ENCODE measurements at regions not wholly inside any gene's neighbourhood (a gene's known extent, or its start where the extent isn't known, plus 50 kb on each side); places are given as distances from the start of the nearest gene placed in this dataset.
"Not testable (repeated sequence)": the region's sequence is repeated elsewhere in the genome, so short reads cannot be mapped to it uniquely, and the experiment has no call there.

DNA sequence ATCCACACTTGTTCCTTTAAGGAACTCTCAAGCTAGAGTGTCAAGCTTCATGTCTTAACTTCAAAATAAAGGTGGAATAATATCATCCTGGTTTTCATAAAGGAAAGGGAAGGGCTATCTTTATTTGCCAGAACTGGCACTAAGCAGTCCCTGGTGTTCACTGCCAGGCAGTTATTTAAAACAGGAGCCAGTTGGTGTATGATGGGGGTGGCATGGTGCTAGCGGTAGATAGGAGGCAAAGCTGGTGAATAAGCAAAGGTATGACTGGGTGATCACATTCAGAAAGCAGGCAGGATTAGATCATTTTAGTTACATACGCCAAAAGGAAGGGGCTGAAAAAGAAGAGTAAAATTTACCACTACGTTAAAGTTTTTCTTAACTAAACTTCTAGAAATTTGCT lies 776.3 kb downstream of the BCL11A start:
- DNase-seq, result no peak

DNA sequence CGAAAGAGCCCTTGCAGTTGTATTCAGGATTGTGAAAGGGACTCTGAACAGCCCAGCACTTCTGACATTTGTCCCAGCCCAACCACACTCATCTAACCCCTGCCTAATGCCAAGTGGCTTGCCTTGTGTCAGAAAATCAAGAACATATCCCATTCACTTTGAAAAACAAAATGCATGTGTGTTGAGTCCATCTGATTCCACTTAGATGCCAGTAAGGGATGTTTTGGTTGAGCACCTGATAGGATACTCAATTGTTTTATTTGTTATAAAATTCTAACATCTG lies 776.8 kb downstream of the BCL11A start:
- DNase-seq, result no peak

DNA sequence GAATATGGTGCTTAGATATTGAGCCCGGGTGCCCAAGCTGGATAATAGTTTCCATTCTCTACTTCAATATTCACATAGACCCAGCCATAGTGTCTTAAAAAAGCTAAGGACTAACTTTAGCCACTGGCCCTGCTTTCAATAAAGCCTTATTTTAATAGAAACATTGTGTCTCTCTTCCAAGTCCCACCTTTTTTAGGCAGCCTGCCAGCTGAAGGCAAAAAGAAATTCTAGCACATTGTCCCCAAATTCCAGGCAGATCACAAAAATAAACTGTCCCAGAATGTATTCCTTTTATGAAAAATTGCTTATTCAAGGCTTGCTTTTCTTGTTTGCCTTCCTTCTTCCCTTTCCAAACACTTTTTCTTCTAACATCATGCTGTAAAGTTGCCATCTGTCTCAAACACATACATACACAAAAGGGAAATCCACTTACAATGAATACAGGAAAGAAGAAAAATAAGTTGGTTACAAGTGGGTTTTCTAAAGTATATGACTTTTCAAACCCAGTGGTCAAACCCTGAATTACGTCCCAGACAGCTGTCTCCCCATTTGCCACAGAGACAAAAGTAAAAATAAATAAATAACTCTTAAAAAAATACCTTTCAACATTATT lies 778.5 kb downstream of the BCL11A start:
- no peak for DNase-seq

DNA sequence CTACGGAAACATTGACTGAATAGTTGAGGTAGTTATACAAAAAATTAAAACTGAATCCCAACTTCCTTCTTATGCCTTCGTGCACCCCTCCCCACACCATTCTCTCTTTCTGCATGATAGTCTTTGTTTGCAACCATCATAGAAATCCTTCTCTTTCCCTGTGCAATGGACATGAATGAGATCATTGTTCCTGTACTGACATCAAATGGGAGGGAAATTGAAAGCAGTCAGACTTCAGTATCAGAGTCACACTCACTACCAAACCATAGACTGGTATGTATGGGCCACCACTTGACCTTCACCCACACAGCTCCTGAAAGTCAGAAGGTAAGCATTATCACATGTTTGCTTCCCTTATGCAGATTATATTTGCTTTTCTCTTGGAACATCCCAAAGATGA lies 782.8 kb downstream of the BCL11A start:
- DNase-seq, result no peak

DNA sequence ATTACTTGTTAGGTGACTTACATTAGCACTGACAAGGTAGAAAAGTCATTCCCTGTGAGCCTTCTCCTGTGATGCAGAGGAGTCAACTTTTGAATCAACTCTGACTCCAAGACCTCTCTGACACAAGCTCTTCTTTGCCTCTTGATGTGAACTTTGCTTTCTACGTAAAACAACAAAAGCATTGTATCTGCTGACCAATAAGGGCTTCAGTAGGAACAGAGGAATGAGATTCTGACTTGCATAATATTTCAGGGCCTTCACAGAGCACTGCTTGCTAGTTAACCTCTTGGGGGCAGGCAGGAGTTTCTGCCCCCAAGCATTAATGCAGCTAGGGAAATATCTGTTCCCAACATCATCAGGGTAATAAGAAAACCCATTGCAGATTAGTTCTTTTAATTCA lies 791.5 kb downstream of the BCL11A start:
- no peak for DNase-seq

DNA sequence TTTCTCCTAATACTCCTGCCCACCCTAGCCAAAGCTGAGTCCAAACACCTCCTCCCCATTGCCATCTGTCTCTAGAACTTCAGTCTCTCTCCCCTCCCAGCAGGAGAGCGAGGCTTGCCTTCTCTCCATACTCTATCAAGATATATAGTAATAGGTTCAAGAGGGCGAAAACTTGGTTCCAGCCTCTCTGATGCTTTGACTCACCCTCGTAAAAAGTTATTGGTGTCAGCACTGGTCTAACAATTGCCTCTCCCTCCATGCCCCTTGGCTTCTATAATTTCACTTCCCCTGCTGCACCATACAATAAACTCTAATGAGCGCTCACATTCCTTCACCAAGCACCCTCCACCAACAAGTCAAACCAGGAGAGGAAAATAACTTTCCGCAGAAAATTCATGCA lies 797.3 kb downstream of the BCL11A start:
- DNase-seq, result no peak

DNA sequence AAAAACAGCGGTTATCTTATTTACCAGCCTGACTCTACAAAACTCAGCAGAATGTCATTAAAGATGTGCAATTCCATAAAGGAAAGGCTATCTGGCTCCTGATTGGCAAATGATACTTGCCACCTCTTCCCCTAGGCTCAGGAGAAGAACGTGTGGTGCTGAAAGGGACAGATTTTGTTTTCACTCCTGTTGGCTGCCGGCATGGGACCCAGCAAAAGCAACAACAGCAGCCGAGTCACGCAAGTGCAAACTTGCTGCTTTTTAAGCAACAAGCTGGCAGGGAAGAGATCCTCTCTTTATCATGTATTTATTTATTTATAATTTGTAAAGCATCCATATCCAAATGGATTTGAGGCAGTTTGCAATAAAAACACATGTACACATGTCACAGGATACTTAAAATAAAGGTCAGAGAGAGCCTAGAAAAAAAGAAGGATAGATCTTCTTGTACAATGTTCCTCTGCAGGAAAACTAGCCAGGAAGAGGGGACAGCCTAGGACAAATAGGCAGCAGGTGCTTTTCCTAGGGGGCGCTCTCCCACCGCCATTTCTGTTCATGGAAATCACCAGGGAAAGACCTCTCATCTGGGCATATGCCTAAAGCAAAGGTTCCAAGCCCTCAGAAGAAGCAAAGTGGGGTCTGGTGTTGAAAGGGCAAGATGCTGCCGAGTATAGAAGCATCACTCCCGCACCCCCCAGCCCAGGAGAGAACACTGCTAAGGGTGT lies 799.3 kb downstream of the BCL11A start:
- no peak for DNase-seq

DNA sequence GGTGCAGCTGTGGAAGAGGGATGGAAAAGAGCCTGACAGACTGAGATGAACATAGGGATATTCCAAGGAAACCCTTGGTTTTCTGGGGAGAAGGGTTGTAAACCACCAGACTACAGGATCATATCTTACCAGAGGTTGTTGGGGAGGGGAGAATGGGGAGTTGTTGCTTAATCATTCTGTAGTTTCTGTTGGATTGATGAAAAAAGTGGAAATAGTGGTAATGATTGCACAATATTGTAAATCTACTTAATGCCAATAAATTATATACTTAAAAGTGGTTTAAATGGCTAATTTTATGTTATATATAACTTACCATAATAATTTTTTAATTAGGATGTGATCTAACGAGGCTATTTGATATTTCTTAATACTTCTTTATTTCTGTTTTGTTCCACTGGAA lies 800.9 kb downstream of the BCL11A start:
- no peak for DNase-seq

DNA sequence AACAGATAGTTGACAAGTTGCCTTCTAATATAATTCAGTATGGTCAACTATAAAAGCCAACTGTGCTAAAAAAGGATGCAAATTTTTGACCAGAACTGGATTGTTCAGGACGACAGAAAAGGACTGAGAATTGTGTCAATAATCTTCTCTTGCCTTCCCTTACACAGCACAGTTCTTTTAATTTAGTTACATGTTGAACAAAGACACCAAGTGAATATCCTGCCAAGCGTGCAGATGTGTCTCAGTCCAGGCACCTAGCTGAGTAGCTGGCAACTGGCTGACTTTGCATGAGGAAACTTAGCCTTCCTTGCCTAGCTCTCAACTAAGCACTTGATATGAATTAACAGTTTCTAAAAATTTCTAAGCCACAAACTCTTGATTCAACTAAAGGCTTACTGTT lies 801.4 kb downstream of the BCL11A start:
- DNase-seq, result no peak

DNA sequence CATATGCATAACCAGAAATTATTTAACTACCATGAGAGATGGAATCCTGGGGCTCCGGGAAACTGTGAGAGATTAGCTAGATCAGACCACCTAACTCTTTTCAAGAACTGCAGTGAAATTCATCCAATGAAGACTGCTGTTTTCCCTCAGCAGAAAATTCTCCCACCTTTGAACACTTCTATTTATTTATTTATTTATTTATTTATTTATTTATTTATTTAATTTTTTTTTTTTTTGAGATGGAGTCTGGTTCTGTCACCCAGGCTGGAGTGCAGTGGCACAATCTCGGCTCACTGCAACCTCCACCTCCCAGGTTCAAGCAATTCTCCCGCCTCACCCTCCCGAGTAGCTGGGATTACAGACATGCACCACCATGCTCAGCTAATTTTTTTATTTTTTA lies 802.2 kb downstream of the BCL11A start:
- not testable (repeated sequence) for DNase-seq

DNA sequence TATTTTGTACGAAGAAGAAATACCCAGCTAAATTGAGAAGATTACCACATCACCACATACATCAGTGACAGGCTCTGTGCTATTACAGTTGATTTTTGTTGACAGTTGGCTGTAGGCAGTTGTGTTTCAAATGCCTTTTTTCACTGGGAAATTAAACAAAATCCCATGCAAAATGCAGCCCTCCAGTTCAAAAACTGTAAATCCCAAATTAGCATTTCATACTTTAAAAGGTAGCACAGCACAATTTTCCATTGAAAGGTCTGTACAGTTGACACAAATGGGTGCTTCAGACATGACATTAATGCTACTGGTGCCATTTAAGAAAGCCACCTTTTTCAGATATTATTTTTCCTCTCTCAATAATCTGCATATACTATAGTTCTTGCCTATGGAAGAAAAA lies 807.2 kb downstream of the BCL11A start:
- no peak for DNase-seq

DNA sequence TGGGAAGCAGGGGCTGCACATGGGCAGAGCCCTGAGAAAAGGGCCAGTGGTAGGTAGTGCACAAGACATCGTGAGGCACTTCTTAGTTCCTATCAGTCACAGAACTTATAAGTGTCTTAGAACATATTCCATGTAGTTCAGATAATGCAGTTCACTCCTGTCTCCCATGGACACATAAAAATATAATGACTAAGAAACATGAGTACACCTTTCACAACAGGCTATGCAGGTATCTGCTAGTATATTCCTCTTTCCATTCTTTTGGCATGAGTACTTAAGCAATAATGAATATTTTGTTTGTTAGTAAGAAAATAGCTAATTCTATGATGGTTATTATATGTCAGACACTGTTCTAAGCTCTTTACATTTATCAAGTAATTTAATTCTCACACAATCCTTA lies 808.4 kb downstream of the BCL11A start:
- DNase-seq, result no peak

DNA sequence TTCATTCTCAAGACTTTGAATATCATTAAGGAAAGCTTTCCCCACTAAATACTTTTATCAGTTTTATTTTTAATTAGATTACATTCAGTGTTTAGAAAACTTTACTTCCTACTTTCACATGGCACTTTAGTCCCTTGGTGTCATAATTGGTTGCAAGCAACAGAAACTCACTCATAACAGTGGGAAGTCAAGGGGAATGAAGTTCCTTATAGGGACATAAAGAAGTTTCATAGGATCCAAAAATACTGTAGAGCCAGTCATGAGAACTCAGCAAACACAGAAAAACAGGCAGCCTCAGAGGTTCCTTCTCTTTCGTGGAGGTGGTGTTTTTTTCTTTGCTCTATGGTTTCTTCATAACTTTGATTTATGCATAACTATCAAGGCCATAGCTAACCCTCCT lies 809.0 kb downstream of the BCL11A start:
- no peak for DNase-seq

DNA sequence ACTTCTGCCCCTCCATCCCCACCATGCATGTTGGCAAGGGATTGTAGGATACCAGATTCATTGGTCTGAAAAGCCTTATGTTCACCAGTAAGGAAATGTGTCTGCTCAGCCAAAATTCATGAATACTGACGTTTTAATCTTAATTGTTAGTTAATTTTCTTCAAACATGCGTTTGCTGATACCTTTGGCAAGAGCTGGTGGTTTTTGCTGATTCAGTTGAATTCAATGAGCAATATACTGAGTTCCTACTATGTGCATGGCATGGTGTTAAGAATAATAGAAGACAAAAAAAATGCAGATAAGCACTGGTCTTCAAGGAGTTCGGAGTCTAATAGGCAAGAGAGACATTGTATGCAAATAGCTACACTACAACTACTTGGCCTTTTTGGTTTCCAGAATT lies 811.6 kb downstream of the BCL11A start:
- DNase-seq, result no peak

DNA sequence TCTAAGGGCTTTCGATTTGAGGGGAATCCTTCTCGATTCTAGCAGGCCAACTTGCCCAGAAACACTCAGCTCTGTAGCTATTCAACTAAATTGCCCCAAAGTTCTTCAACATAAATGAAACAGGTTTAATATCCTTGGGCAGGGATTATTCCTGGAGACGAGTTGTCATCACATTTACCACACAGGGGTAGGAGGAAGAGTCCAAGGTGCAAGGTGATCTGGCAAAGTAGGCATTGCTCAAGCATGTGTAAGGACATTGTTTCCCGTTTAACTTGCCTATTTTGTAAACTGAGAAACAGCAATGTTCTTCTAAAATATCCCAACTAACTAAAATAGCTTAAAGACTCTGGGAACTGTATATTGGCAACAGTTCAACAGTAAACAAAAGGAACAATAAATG lies 814.3 kb downstream of the BCL11A start:
- no peak for DNase-seq

DNA sequence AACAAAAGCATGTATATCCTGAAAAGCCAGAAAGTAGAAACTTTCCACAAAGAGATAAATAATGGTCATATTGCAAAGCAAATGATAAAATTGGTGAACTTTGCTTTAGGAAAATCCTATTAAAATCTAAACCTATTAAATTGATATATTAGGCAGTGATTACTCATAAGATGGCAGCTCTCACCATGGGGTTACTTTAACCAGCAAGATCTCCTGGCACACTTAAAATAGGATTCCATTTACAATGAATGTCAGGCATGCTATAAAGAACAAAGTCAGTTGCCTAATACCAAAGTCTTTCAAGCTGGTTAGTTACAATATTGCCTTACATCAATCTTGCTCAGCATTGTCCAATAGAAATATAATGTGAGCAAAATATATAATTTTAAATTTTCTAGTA lies 816.2 kb downstream of the BCL11A start:
- DNase-seq, result no peak

DNA sequence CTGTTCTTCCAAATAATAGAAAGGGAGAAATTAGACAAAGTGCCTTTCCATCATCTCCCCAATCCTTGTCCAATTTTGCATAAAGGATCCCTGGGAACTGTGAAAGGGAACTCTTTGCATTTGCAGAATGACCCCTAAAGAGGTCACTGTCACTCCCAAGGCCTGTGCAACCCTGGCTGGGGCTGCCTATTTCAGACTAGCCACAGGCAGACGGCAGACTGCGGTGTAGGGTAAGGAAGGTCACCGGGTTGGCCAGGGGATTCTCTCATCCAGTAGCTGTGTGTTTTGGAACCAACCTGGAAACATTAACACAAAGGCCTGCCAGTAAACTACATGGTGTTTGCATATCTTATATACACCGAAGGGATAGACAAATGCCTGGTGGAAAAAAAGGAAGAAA lies 818.7 kb downstream of the BCL11A start:
- no peak for DNase-seq

DNA sequence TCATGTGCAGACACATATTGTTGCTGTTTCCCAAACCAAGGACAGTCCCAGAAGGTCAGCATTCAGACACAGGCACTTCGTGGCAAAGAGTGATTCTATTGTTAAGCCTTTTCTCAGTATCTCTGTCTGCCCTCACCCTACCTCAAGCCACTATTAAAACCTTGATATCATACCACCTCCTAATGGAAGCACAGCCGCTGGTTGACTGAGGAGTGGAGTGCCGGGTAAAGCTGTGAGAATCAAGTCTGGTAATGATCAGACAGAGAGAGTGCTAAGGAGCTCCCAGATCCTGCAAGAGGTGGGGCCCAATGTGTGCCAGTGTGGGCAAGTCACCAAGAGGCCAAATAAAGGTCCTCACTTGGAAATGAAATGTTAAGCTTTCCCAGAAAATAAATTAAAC lies 819.5 kb downstream of the BCL11A start:
- DNase-seq, result no peak

DNA sequence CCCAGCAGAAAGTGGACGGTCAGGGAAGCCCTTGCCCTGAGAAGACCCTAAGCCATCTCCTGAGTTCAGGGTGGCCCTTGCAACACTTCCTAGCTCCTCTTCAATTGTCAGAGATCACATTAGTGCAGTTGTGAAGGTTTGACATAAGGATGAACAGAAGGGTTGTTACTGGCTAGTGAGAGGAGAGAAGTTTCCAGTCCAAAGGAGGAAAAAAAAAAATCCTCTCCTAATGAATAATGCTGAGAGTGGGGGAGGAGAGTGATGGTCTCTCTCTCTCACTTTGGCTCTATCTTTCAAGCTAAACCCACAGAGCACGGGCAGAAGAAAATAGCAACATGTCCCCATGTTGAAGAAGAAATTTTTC lies 819.9 kb downstream of the BCL11A start:
- DNase-seq, result no peak

DNA sequence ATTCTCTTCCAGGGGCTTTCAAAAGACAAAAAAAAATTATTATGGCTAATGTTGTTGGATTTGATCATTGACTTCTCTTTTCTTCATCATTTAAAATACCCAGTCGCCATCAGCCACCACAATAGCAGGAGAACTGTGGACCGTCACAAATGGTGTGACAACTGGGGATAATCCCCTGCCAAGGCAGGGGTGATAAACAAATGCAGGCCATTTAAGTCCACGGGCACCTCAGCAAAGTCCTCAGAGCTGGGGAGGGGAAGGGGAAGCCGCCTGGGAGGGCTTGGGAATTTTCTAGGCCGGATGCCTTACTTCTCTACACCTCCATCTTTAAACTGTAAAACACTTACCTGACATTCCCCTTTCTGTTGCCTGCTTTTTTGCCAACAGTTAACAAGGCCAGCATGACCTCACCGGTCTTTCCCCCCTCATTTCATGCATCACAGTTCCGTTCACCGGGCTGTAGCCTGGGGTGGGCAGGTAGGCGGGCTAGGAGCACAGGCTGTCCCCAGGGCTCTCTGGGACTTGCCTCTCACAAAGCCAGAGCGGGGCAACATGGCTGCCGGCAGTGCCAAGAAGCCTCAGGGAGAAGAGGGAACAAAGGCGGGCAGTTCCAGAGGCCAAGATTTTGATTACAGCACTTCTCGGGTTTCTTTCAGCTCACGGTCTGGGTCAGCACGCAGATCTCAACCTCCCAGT lies 820.4 kb downstream of the BCL11A start:
- DNase-seq, result no peak

DNA sequence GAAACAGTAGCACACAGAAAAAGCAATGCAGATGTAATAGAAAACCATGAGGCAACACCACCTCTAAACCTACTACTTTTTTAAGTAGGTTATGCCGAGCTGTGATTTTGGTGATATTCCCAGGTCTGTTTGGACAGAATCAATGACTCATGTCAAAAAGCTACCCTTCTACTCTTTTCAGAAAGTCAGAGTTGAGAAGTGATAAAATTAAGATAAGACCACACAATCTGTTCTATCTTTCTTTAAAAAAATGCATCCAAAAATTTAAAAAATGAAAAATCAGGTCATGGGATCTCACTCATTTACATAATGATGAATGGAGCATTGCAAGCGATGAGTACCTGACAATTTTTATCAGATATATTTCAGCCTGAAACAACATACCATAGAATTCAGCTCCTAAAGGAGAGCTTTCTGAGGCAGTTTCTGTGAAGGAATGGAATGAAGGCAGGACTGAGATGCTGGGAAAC lies 826.3 kb downstream of the BCL11A start:
- DNase-seq, result no peak

DNA sequence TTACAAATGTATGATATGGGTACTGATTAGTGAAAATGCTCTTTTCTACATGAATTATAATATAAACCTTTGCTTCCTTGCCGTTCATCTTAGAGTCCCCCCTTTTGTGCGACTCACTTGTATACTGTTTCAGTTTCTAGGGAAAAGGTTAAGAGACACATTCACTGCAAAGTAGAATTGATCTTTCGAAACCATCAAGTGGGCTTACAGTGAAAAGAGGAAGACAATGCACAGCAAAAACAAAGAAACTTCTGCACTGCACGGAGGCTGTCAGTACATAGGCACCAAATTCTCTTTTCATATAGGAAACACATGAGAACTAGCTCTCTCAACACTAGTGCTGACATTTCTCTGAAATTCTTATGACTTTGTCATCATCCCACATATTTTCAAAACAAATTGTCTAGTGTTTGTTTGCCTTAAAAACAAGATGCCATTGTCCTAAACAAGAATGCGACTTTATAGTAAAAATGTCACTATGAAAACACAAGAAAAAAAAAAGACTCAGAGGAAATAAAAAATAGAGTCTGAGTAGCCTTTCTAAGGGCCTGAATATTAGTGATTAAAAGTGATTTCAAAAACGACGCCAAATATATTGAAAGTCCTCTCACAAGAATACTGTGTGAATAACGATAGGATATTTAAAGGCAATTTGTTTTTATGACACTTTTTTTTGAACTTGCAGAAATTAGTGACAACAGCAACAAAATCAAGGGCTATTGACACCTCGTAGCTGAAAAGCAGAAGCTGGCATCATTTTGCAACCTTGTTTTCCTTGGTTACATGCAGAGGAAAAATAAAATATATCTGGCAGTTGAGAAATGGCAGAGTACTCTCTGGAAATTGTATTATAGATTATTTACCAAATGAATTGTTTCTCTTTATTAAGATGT lies 827.0 kb downstream of the BCL11A start:
- DNase-seq, result no peak

DNA sequence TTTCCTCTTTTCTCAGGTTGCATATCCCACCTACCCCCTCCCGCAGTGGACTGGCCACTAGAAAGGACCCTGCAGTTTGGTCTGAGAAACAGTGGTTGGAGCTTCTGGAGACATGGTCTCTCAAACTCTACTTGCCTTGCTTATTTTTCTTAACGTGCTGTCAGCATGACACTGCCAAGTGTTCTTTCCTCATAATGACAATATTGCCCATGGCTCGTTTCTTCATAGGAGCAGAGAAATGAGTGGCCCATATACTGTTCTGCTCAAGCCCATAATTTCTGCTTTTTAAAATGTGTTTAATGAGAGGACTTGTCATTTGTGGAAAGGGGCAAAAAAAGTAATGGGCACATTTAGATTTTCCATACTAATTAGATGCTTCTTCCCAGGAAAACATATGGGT lies 828.7 kb downstream of the BCL11A start:
- no peak for DNase-seq
